GM23338 (cell line): ENCODE measurements at regions not wholly inside any gene's neighbourhood (a gene's known extent, or its start where the extent isn't known, plus 50 kb on each side); places are given as distances from the start of the nearest gene placed in this dataset.

Experiments
- ATAC-seq: fragments of 200-7000 bp; cut with Tn5 transposase; 3 replicates; pipeline ENCODE4 v1.9.1; 2020
- DNase-seq: peaks from one replicate; pipeline ENCODE4 v3.0.0-alpha.2; 2015; ENCODE audit warnings: low spot score
- H2AFZ ChIP-seq: fragments of 200-600 bp; sonication (generic); 2 replicates; pipeline ENCODE4 v1.8.0; 2016; ENCODE audit warnings: antibody characterized with exemption, mild to moderate bottlenecking, moderate library complexity
- H3F3A ChIP-seq: fragments of 200-600 bp; sonication (generic); replicated peaks from 2 replicates; pipeline ENCODE4 v1.8.0; 2017; ENCODE audit warnings: antibody characterized with exemption, mixed run types, low read depth
- H3K27ac ChIP-seq: fragments of 200-600 bp; sonication (generic); 2 replicates; pipeline ENCODE4 v1.6.1; 2016; ENCODE audit warnings: low read depth
- H3K27me3 ChIP-seq: fragments of 200-600 bp; sonication (generic); 2 replicates; pipeline ENCODE4 v1.8.0; 2016; ENCODE audit warnings: mild to moderate bottlenecking, mixed run types, moderate library complexity; ENCODE audit not compliant: insufficient read depth
- H3K36me3 ChIP-seq: fragments of 200-600 bp; sonication (generic); 2 replicates; pipeline ENCODE4 v1.8.0; 2016; ENCODE audit warnings: mild to moderate bottlenecking; ENCODE audit not compliant: insufficient read depth
- H3K4me1 ChIP-seq: fragments of 200-600 bp; sonication (generic); 2 replicates; pipeline ENCODE4 v1.8.0; 2016; ENCODE audit warnings: mild to moderate bottlenecking, moderate library complexity; ENCODE audit not compliant: insufficient read depth
- H3K4me2 ChIP-seq: fragments of 200-600 bp; sonication (generic); 2 replicates; pipeline ENCODE4 v1.7.1; 2017; ENCODE audit warnings: mixed run types
- H3K4me3 ChIP-seq: fragments of 200-600 bp; sonication (generic); 2 replicates; pipeline ENCODE4 v1.6.1; 2016; ENCODE audit warnings: mixed run types
- H3K79me2 ChIP-seq: fragments of 200-600 bp; sonication (generic); replicated peaks from 2 replicates; pipeline ENCODE4 v1.8.0; 2017; ENCODE audit warnings: mild to moderate bottlenecking; ENCODE audit not compliant: insufficient read depth
- H3K9me2 ChIP-seq: fragments of 200-600 bp; sonication (generic); 2 replicates; pipeline ENCODE4 v1.8.0; 2017; ENCODE audit not compliant: insufficient read depth
- H4K20me1 ChIP-seq: fragments of 200-600 bp; sonication (generic); replicated peaks from 2 replicates; pipeline ENCODE4 v1.8.0; 2017; ENCODE audit warnings: mild to moderate bottlenecking; ENCODE audit not compliant: insufficient read depth
- H3K27ac Mint-ChIP-seq: 2 replicates; pipeline ENCODE4 v1.8.0; 2020; ENCODE audit warnings: inconsistent platforms, mild to moderate bottlenecking, moderate library complexity, mixed read lengths
- H3K27me3 Mint-ChIP-seq: 3 replicates; pipeline ENCODE4 v1.8.0; 2022; ENCODE audit warnings: low read depth, mild to moderate bottlenecking, moderate library complexity, mixed read lengths, inconsistent platforms; ENCODE audit not compliant: insufficient read depth, poor library complexity
- H3K36me3 Mint-ChIP-seq: 3 replicates; pipeline ENCODE4 v1.8.0; 2021; ENCODE audit warnings: low read depth, mild to moderate bottlenecking, inconsistent platforms, moderate library complexity, mixed read lengths
- H3K4me1 Mint-ChIP-seq: 3 replicates; pipeline ENCODE4 v1.8.0; 2020; ENCODE audit warnings: mild to moderate bottlenecking, inconsistent platforms, mixed read lengths
- H3K4me3 Mint-ChIP-seq: 3 replicates; pipeline ENCODE4 v1.8.0; 2021; ENCODE audit warnings: moderate library complexity, mild to moderate bottlenecking, inconsistent platforms, mixed read lengths
- H3K9me3 Mint-ChIP-seq: 3 replicates; pipeline ENCODE4 v1.8.0; 2020; ENCODE audit warnings: moderate library complexity, mild to moderate bottlenecking, inconsistent platforms, mixed read lengths
- CREB1 ChIP-seq: fragments of 250-450 bp; sonication (Bioruptor Pico); IDR thresholded peaks from 2 replicates; pipeline ENCODE4 v1.5.0; 2020; ENCODE audit warnings: low read depth, mild to moderate bottlenecking, moderate library complexity
- JUNB ChIP-seq: IDR thresholded peaks from one replicate; pipeline ENCODE4 v1.6.1; 2016; ENCODE audit warnings: antibody characterized with exemption; ENCODE audit not compliant: unreplicated experiment
- NANOG ChIP-seq: IDR thresholded peaks from 2 replicates; pipeline ENCODE4 v1.6.1; 2016; ENCODE audit warnings: antibody characterized with exemption, borderline replicate concordance
- POLR2AphosphoS5 ChIP-seq: IDR thresholded peaks from 2 replicates; pipeline ENCODE4 v1.6.1; 2016; ENCODE audit warnings: antibody characterized with exemption, low read depth
- STAT1 ChIP-seq: IDR thresholded peaks from one replicate; pipeline ENCODE4 v1.6.1; 2016; ENCODE audit warnings: antibody characterized with exemption; ENCODE audit not compliant: unreplicated experiment
- ZNF114 ChIP-seq: fragments of 250-450 bp; sonication (Bioruptor Pico); IDR thresholded peaks from 2 replicates; pipeline ENCODE4 v1.5.0; 2020; ENCODE audit warnings: mild to moderate bottlenecking, moderate library complexity
- TF ChIP-seq, protein P1 (sequence below), 2 experiments: fragments of 200-600 bp in 1 of 2; sonication (generic) in 1 of 2; conservative IDR thresholded peaks; 2 replicates each; pipeline versions ENCODE4 v1.5.1 to v1.6.1; 2016 to 2017; ENCODE audit warnings: antibody characterized with exemption in 2 of 2, low read depth in 2 of 2, mild to moderate bottlenecking in 2 of 2, moderate library complexity in 1 of 2
- TF ChIP-seq, protein P2 (sequence below): fragments of 250-450 bp; sonication (Bioruptor Pico); IDR thresholded peaks from 2 replicates; pipeline ENCODE4 v1.5.0; 2020; ENCODE audit warnings: mild to moderate bottlenecking, moderate library complexity
- TF ChIP-seq, protein P3 (sequence below): IDR thresholded peaks from 2 replicates; pipeline ENCODE4 v1.6.1; 2016; ENCODE audit warnings: antibody characterized with exemption

- TF ChIP-seq, protein P1, sequence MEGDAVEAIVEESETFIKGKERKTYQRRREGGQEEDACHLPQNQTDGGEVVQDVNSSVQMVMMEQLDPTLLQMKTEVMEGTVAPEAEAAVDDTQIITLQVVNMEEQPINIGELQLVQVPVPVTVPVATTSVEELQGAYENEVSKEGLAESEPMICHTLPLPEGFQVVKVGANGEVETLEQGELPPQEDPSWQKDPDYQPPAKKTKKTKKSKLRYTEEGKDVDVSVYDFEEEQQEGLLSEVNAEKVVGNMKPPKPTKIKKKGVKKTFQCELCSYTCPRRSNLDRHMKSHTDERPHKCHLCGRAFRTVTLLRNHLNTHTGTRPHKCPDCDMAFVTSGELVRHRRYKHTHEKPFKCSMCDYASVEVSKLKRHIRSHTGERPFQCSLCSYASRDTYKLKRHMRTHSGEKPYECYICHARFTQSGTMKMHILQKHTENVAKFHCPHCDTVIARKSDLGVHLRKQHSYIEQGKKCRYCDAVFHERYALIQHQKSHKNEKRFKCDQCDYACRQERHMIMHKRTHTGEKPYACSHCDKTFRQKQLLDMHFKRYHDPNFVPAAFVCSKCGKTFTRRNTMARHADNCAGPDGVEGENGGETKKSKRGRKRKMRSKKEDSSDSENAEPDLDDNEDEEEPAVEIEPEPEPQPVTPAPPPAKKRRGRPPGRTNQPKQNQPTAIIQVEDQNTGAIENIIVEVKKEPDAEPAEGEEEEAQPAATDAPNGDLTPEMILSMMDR (conservative IDR thresholded peaks at IDR 0.05; ENCODE audit: low read depth in 2 of 2) = no peak
- no peak for TF ChIP-seq CREB1 (CRISPR knock-in tag)
- no peak for TF ChIP-seq NANOG
- TF ChIP-seq, protein P2, sequence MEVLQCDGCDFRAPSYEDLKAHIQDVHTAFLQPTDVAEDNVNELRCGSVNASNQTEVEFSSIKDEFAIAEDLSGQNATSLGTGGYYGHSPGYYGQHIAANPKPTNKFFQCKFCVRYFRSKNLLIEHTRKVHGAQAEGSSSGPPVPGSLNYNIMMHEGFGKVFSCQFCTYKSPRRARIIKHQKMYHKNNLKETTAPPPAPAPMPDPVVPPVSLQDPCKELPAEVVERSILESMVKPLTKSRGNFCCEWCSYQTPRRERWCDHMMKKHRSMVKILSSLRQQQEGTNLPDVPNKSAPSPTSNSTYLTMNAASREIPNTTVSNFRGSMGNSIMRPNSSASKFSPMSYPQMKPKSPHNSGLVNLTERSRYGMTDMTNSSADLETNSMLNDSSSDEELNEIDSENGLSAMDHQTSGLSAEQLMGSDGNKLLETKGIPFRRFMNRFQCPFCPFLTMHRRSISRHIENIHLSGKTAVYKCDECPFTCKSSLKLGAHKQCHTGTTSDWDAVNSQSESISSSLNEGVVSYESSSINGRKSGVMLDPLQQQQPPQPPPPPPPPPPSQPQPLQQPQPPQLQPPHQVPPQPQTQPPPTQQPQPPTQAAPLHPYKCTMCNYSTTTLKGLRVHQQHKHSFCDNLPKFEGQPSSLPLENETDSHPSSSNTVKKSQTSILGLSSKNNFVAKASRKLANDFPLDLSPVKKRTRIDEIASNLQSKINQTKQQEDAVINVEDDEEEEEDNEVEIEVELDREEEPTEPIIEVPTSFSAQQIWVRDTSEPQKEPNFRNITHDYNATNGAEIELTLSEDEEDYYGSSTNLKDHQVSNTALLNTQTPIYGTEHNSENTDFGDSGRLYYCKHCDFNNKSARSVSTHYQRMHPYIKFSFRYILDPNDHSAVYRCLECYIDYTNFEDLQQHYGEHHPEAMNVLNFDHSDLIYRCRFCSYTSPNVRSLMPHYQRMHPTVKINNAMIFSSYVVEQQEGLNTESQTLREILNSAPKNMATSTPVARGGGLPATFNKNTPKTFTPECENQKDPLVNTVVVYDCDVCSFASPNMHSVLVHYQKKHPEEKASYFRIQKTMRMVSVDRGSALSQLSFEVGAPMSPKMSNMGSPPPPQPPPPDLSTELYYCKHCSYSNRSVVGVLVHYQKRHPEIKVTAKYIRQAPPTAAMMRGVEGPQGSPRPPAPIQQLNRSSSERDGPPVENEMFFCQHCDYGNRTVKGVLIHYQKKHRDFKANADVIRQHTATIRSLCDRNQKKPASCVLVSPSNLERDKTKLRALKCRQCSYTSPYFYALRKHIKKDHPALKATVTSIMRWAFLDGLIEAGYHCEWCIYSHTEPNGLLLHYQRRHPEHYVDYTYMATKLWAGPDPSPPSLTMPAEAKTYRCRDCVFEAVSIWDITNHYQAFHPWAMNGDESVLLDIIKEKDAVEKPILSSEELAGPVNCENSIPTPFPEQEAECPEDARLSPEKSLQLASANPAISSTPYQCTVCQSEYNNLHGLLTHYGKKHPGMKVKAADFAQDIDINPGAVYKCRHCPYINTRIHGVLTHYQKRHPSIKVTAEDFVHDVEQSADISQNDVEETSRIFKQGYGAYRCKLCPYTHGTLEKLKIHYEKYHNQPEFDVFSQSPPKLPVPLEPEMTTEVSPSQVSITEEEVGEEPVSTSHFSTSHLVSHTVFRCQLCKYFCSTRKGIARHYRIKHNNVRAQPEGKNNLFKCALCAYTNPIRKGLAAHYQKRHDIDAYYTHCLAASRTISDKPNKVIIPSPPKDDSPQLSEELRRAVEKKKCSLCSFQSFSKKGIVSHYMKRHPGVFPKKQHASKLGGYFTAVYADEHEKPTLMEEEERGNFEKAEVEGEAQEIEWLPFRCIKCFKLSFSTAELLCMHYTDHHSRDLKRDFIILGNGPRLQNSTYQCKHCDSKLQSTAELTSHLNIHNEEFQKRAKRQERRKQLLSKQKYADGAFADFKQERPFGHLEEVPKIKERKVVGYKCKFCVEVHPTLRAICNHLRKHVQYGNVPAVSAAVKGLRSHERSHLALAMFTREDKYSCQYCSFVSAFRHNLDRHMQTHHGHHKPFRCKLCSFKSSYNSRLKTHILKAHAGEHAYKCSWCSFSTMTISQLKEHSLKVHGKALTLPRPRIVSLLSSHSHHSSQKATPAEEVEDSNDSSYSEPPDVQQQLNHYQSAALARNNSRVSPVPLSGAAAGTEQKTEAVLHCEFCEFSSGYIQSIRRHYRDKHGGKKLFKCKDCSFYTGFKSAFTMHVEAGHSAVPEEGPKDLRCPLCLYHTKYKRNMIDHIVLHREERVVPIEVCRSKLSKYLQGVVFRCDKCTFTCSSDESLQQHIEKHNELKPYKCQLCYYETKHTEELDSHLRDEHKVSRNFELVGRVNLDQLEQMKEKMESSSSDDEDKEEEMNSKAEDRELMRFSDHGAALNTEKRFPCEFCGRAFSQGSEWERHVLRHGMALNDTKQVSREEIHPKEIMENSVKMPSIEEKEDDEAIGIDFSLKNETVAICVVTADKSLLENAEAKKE = no peak
- no peak for TF ChIP-seq ZNF114 (CRISPR knock-in tag)
- no peak for TF ChIP-seq JUNB
Observed at GRCh38 chr9:19903076-19903475, 114.2 kb upstream of the SLC24A2 start (continued).

DNA sequence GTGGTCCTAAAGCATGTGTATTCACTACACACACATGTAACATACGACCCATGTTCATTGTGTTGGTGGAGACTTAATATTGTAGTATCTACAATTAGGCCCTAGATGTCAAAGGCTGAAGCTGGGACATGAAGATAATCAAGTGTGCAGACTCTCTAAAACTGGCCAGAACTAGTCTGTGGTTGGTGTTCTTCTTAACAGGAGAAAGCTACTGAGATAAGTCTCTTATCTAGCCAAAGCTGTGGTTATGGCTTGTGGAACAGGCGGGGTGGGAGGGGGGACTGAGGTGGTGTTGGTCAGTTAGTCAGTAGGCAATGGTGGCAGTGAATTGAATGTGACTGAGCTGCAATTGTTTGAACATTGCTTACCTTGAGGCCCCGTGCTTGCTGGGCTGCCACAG, 112.7 kb upstream of the SLC24A2 start:
- Histone ChIP-seq H2AFZ (no peak overlapping the region), H3K4me1 (no peaks in the 10 kb centered on the region), H3K36me3 (no peaks in the 10 kb centered on the region), H3K27me3 (no peaks in the 10 kb centered on the region), H3K4me3 (no peak overlapping the region), H3K9me2 (no peaks in the 10 kb centered on the region; the same call in 1 of the 2 replicates), H4K20me1 (no peaks in the 10 kb centered on the region), H3F3A (no peaks in the 10 kb centered on the region), H3K27ac (no peak overlapping the region), H3K79me2 (no peaks in the 10 kb centered on the region), H3K4me2 (no peak overlapping the region)
- Mint-ChIP-seq H3K27me3 (no peaks in the 10 kb centered on the region), H3K4me3 (no peak overlapping the region), H3K27ac (no peak overlapping the region), H3K4me1 (peaks cover 2% of the 10 kb centered on the region; the same call in 2 of the 3 replicates), H3K9me3 (no peaks in the 10 kb centered on the region), H3K36me3 (no peaks in the 10 kb centered on the region)
- no peak for TF ChIP-seq NANOG
- TF ChIP-seq CREB1 (CRISPR knock-in tag) = no peak
- TF ChIP-seq POLR2AphosphoS5 = no peak
- TF ChIP-seq, protein P3, sequence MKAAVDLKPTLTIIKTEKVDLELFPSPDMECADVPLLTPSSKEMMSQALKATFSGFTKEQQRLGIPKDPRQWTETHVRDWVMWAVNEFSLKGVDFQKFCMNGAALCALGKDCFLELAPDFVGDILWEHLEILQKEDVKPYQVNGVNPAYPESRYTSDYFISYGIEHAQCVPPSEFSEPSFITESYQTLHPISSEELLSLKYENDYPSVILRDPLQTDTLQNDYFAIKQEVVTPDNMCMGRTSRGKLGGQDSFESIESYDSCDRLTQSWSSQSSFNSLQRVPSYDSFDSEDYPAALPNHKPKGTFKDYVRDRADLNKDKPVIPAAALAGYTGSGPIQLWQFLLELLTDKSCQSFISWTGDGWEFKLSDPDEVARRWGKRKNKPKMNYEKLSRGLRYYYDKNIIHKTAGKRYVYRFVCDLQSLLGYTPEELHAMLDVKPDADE = no peak
- TF ChIP-seq STAT1 = no peak
- DNase-seq (no peak), ATAC-seq (no peak)
